SK-N-SH (cell line): ENCODE measurements at regions not wholly inside any gene's neighbourhood (a gene's known extent, or its start where the extent isn't known, plus 50 kb on each side); places are given as distances from the start of the nearest gene placed in this dataset.

ENCODE experiments used
- FOXJ3 ChIP-seq: sonication (generic); formaldehyde crosslinking; IDR thresholded peaks from 2 replicates; pipeline ENCODE4 v1.5.1; 2020; ENCODE audit warnings: mild to moderate bottlenecking, missing genetic modification reagents
- GATA2 ChIP-seq: sonication (generic); formaldehyde crosslinking; IDR thresholded peaks from 2 replicates; pipeline ENCODE4 v1.5.0; 2020; ENCODE audit warnings: mild to moderate bottlenecking, missing genetic modification reagents
- RFX5 ChIP-seq: IDR thresholded peaks from 2 replicates; pipeline ENCODE4 v1.6.1; 2012; ENCODE audit warnings: mild to moderate bottlenecking, improper control_type of control experiment, low read length
- SMC3 ChIP-seq: IDR thresholded peaks from 2 replicates; pipeline ENCODE4 v1.6.1; 2012; ENCODE audit warnings: low read depth, low read length, improper control_type of control experiment
- YY1 ChIP-seq: IDR thresholded peaks from 2 replicates; pipeline ENCODE4 v1.4.0; 2012; ENCODE audit warnings: low read depth, mild to moderate bottlenecking

GRCh38 chr1:170415710-170416372 lies 116.1 kb upstream of the GORAB start:
- no peak for TF ChIP-seq FOXJ3 (CRISPR knock-in tag)
- no peak for TF ChIP-seq GATA2
- no peak for TF ChIP-seq YY1
- no peak for TF ChIP-seq RFX5
- no peak for TF ChIP-seq SMC3
